ENCODE measurements at regions not wholly inside any gene's neighbourhood (a gene's known extent, or its start where the extent isn't known, plus 50 kb on each side); places are given as distances from the start of the nearest gene placed in this dataset.

GRCh38 chr7:148486937-148487336, 103.6 kb upstream of the C7orf33 start:
- H3K9me3 Mint-ChIP-seq (ENCODE audit: low read depth) = peaks cover under 1% of the 10 kb centered on the region
- H3K4me3 Mint-ChIP-seq (ENCODE audit: low read depth) = no peak overlapping the region
- H3K4me1 Mint-ChIP-seq (ENCODE audit: low read depth) = no peaks in the 10 kb centered on the region
- H3K27ac Mint-ChIP-seq = no peak overlapping the region
- peaks cover 12% of the 10 kb centered on the region for H3K27me3 Mint-ChIP-seq
- no peaks in the 10 kb centered on the region for H3K36me3 Mint-ChIP-seq (ENCODE audit: insufficient read depth)
- DNase-seq (ENCODE audit: low spot score, unreplicated experiment) = no peak
- TF ChIP-seq CTCF (IDR thresholded peaks at IDR 0.05; ENCODE audit: unreplicated experiment) = no peak

- Mint-ChIP-seq H3K4me3 (ENCODE audit: low read depth) (no peak overlapping the region), H3K27ac (no peak overlapping the region), H3K4me1 (ENCODE audit: low read depth) (no peaks in the 10 kb centered on the region), H3K27me3 (peaks cover 12% of the 10 kb centered on the region), H3K36me3 (ENCODE audit: insufficient read depth) (no peaks in the 10 kb centered on the region), H3K9me3 (ENCODE audit: low read depth) (peaks cover 6% of the 10 kb centered on the region)
- DNase-seq (ENCODE audit: low spot score, unreplicated experiment) = no peak
- TF ChIP-seq CTCF (IDR thresholded peaks at IDR 0.05; ENCODE audit: unreplicated experiment) = no peak
Measured at GRCh38 chr7:148487912-148488311, 102.7 kb upstream of the C7orf33 start.

GRCh38 chr7:148489678-148490077, 100.9 kb upstream of the C7orf33 start:
- Mint-ChIP-seq H3K4me1 (ENCODE audit: low read depth) (no peaks in the 10 kb centered on the region), H3K27ac (no peak overlapping the region), H3K27me3 (peaks cover 4% of the 10 kb centered on the region), H3K36me3 (ENCODE audit: insufficient read depth) (no peaks in the 10 kb centered on the region), H3K9me3 (ENCODE audit: low read depth) (peaks cover 11% of the 10 kb centered on the region), H3K4me3 (ENCODE audit: low read depth) (no peak overlapping the region)
- no peak for DNase-seq (ENCODE audit: low spot score, unreplicated experiment)
- TF ChIP-seq CTCF (IDR thresholded peaks at IDR 0.05; ENCODE audit: unreplicated experiment) = no peak

- Mint-ChIP-seq H3K9me3 (ENCODE audit: low read depth) (peaks cover 11% of the 10 kb centered on the region), H3K36me3 (ENCODE audit: insufficient read depth) (no peaks in the 10 kb centered on the region), H3K27me3 (peaks cover 6% of the 10 kb centered on the region), H3K4me3 (ENCODE audit: low read depth) (no peak overlapping the region), H3K4me1 (ENCODE audit: low read depth) (no peaks in the 10 kb centered on the region), H3K27ac (no peak overlapping the region)
- DNase-seq (ENCODE audit: low spot score, unreplicated experiment) = no peak
- TF ChIP-seq CTCF (IDR thresholded peaks at IDR 0.05; ENCODE audit: unreplicated experiment) = no peak
Measured at GRCh38 chr7:148492157-148492860, 98.3 kb upstream of the C7orf33 start.

- H3K4me3 Mint-ChIP-seq (ENCODE audit: low read depth) = no peak overlapping the region
- peaks cover 17% of the 10 kb centered on the region for H3K27me3 Mint-ChIP-seq
- DNase-seq (ENCODE audit: low spot score, unreplicated experiment) = no peak
- no peaks in the 10 kb centered on the region for H3K4me1 Mint-ChIP-seq (ENCODE audit: low read depth)
- TF ChIP-seq CTCF (IDR thresholded peaks at IDR 0.05; ENCODE audit: unreplicated experiment) = no peak
- H3K27ac Mint-ChIP-seq = no peak overlapping the region
- H3K36me3 Mint-ChIP-seq (ENCODE audit: insufficient read depth) = no peaks in the 10 kb centered on the region
- peaks cover 11% of the 10 kb centered on the region for H3K9me3 Mint-ChIP-seq (ENCODE audit: low read depth)
Measured at GRCh38 chr7:148495605-148496004, 95.0 kb upstream of the C7orf33 start.

Data from progenitor cell of endocrine pancreas (in vitro differentiated cells).